GM21515 (cell line): ENCODE measurements at regions not wholly inside any gene's neighbourhood (a gene's known extent, or its start where the extent isn't known, plus 50 kb on each side); places are given as distances from the start of the nearest gene placed in this dataset.

Source experiments
- ATAC-seq: cut with Tn5 transposase; IDR thresholded peaks from one replicate; pipeline ENCODE4 v1.9.1; 2021; ENCODE audit not compliant: unreplicated experiment

DNA sequence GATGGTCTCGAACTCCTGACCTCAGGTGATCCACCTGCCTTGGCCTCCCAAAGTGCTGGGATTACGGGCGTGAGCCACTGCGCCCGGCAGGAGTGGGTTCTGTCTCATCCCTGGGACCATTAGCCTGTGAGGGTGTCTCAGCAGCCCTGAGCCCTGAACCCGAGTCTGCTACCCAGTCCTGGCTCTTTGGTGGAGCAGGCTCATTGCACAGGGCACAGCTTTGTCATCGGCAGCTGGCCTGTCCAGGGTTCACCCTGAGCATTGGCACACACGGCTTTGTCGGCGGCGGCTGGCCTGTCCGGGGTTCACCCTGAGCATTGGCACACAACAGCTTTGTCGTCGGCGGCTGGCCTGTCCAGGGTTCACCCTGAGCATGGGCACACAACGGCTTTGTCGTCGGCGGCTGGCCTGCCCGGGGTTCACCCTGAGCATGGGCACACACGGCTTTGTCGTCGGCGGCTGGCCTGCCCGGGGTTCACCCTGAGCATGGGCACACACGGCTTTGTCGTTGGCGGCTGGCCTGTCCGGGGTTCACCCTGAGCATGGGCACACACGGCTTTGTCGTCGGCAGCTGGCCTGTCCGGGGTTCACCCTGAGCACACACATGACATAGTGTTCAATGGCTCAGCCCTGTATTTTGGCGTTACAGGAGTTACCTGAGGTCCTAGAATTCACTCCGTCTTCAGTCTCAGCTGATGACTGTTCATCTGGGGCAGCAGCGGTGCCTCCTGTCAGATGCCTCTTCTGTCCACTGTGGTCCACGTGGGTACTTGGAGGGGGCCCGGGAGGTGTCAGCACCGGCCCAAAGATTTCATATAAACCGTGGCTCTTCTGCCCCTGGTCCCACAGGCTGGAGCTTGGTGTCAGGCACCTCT lies 1082.5 kb downstream of the BRD1 start:
- ATAC-seq = no peak

DNA sequence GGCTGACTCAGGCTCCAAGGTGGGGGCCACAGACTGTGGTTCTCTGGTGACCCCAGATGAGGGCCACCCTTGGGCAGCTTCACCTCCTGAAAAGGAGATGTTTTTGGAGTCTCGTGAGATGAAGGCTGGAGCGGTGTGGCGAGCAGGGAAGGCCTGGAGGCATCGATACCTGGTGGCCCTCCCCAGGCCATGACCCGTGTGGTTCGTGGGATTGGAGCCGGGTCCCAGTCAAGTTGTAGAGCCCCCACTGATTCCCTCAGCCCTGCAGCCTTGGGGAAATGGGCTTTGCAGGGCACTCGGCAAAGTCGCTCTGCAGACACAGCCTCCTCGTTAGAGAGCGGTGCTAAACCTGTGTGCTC lies 1083.4 kb downstream of the BRD1 start:
- ATAC-seq = no peak

DNA sequence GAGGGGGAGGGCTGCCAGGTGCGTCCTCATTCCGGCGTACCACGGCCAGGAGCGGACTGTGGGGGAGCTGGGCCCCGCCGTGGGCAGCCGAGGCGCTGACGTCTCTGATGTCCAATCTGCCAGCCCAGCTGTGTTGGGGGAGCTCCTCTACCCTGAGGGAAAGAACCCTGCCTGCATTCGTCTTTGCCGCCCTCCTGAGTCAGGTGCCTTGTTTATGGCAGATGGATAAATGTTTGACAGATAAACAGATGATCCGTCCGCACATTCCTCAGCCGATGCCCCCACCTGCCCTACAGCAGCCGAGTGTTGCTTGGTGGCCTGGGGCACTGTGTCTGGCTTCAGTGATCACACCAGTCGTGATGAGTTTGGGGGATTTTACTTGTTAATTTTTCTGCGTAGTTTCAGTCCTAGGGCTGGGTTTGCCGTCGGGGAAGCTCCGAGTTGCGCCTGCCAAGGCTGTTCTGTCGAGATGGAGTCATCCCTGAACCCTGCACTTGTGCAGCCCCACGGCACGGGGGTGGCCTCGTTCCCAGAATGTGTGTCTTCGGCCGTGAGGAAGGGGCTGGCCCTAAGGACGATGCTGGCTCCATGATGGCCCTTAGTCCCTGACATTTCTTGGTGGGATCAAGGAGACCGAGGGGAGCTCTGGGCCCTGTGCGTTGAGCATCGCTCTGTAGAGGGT lies 1083.9 kb downstream of the BRD1 start:
- ATAC-seq = no peak

DNA sequence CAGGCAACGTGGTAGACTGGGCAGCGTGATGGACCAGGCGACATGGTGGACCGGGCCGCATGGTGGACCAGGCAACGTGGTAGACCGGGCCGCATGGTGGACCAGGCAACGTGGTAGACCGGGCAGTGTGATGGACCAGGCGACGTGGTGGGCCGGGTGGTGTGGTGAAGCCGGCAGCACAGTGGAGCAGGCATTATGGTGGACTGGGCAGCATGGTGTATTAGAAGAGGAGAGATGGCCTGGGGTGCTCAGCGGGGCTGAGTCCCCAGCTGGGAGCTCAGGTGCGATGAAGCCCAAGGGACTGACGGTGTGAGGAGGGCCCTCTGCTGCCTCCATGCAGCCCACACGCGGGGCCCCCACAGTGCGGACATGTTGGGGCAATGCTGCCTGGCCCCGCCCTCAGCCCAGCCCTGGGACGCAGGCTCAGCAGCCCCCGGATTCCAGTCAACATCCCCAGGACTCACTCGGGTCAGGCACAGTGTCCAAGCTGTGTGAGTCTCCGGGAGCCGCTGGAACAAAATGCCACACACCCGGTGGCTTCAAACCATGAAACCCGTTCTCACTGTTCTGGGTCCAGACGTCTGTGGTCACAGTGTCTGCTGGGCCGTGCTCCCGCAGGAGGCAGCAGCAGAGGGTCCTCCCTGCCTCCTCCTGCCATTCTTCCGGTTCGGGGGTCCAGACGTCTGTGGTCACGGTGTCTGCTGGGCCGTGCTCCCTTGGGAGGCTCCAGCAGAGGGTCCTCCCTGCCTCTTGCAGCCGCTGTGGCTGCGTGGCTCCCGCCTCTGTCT lies 1084.9 kb downstream of the BRD1 start:
- no peak for ATAC-seq

DNA sequence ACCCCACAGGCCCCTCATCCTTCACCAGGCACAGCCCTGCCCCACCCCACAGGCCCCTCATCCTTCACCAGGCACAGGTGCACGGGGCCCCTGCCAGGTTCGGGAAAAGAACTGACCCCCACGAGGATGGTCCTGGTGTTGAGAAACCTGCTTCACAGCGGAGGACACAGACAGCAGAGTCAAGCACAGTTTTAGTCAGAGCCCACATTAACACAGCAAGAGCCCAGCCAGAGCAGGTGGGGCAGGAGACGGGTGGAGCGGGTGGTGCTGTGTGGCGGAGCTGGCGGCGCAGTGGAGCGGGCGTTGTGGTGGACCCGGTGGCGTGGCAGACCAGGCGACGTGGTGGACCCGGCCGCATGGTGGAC lies 1085.5 kb downstream of the BRD1 start:
- no peak for ATAC-seq

DNA sequence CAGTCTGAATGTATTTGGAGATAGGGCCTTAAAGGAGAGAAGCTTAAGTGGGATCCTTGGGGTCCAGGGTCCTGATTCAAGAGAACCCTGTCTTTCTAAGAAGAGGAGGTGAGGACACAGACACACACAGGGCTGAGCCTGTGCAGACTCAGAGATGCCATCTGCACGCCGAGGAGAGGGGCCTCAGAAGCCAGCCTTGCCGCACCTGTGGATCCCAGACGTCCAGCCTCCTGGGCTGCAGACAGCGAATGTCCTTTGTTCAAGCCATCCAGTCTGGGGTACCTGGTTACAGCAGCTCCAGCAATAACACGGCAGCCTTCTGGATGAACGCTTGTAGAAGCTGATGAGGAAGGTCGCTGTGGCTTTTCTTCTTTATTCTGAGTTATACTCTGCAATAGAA lies 1086.1 kb downstream of the BRD1 start:
- no peak for ATAC-seq

DNA sequence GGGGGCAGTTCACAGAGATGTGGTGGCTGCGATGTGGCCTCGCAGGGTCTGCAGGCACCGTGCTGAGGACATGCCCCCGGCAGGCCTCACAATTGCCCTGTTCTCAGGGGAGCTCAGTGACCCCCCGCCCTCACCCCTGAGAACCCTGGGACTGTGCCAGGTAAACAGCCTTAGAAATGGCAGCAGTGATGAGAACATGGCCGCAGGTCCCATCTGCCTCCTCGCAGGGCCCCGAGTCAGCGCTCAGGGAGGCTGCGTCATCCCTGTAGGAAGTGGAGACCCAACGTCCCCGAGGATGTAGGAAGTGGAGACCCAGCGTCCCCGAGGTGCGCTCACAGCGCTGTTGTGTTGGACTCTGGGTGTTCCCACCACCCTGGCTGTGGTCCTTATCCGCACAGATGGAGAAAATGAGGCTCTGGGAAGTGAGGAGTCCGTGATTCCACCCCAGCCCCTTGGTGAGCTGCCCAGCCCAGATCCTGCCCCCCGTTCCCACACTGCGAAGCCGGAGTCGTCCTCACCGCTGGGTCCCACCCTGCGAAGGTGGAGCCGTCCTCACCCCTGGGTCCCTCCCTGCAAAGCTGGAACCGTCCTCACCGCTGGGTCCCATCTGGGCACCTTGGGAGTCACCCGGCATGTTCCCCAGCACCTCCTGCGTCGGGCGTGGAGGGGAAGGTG lies 1086.8 kb downstream of the BRD1 start:
- ATAC-seq = no peak

DNA sequence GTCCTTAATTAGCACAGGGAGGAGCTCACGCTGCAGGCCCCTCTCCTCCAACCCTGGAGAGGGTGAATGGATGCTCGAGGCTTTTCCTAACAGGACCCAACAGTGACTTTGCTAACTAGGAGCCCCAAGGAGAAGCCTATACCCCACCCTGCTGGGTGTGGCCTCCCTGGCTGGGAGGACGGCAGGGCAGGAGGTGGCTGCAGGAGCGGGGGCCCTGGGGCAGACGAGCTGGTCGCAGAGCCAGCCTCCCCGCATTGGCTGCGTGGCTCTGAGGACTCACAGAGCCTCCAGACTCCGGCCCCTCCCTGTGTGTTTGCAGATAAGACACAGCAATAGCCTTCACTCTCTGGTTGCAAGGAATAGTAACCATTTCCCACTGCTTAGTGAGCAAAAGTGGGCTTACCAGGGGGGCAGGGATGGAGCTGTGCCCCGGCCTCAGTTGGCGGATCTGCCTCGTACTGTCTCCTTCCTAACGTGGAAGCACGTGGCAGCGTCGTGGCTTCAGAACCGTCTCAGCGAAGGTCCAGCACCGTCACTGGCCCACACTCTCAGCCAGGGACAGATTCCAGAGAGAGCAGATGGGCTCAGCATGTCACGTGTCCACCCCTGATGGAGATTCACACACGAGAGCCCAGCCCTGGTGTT lies 1087.5 kb downstream of the BRD1 start:
- no peak for ATAC-seq

DNA sequence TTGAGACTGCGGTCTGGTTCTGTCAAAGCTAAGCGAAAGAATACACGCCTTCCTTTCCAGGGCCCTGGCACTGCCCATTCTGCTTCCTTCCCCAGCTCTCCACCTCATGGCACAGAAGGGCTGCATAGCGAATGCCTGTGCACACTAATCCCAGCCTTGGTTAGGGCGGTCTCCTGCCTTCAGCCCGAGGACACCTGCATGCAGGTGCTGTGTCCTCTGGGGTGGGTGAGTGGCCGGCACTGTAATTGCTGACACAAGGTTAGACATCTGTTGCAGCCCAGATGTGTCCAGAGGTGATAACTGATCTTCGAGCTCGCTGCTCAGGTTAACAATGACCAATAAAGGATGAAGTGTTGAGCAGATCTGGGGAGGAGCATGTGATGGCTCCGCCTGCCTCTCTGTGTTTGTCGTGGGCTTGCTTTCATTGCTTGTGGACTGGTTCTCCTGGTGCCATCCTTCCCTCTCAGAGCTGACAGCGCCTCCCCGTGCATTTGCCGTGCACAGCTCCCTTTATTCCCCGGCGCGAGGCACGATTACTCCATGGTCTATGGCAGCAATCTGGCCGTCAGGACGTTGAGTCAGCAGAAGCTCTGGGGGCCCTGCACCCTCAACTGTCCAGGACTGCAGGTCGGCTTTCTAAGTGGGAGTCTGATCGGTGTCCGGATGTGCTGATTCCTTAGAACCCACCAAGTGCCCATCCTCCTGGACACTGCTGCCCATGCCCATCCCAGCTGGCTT lies 1088.2 kb downstream of the BRD1 start:
- no peak for ATAC-seq

DNA sequence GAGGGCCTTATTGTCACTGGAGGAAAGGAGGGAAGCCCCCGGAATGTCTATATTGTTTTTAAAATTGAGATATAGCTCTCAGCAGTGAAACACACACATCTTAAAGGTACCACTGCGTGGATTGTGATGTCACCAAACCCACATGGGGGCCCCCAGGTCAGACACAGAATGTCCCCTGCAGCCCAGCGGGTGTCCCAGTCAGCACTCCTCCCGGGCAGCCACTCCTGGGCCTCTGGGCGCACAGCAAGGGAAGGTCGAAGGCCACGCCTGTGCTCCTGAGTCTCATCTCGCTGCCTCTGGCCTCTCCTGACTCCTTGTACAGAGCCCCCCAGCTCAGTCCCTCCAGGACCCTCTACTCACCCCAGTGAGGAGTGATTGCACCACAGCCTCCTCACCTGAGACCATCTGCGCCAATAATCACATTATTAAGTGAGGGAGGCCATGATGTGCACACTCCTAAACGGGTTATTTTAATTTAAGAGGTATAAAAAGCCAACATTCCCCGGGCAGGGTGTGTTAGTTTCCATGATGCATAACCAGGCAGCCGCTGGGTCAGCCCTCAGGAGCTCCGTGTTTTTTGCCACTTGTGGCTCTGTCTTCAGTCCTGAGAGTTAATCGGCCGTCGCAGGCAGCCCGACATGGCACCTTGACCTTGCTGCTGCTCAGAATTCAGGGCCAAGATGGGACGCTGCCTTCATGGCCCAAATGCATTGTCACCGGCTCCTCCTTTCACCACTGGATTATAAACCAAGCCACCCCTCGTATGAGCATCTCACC lies 1089.3 kb downstream of the BRD1 start:
- ATAC-seq = no peak

DNA sequence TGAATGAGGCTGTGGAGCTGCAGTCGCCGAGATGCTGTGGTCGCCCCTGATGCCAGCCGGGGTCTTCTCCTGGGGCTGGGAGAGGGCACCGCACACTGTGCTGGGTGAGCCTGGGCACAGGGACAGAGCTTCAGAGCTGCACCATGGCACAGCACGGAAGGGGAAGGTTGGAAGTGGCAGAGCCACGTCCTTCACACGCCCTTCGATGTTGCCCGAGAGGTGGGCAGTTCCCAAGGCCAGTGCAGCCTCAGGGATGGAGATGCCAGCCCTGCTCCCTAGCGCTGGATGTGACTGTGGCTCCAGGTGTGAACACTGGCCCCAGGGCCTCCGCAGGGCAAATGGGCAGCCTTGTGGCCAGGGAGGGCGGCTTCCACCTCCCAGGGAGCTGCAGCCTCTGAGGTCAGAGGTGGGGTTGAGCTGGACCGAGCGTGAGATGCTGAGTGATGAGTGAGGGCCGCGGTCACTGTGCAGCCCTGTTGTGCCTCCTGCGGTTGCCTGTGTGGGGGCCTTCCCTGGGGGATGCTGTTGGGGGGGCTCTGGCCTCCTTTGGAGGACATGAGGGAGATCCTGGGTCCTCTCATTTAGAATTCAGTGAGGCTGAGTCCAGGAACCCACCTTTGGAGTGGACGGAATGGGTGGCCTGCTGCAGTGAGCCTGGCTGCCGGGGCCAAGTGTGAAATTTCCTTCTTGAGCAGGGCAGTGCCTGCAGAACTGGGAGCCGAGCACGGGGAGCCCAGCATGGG lies 1090.0 kb downstream of the BRD1 start:
- no peak for ATAC-seq

DNA sequence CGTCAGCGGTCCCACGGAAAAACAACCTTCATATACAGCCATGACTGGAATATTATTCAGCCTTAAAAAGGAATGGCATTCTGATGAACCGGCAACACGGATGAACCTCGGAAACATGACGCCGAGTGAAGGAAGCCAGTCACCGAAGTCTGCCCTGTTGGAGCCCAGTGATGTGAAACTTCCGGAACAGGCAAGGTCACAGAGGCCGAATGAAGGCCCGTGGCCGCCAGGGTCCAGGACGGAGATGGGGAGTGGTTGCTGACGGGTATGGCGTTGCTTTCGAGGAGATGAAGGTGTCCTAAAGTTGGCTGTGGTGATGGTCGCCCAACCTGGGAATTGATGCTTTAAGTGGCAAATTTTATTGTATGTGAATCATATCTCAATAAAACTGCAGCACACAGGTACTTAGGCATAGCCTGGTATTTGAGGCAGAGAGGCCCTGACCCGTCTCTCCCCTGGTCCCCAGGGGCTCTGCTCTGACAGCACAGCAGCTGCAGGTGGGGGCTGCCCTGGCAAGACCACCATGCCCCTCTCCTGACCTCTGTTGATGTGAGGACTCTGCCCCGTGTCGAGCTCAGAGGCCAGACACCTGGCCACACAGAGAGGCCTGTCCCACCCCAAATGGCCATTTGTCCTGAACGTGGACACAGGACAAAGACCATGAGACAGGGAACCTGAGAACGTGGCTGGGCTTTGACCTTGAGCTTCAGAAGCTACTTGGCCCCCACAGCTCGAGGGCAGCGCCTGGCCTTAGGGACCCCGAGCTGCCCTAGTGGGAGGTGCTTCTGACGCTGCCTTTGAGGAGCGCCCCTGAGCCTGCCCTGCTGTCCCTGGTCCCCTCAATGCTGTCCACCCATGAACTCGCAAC lies 1090.8 kb downstream of the BRD1 start:
- no peak for ATAC-seq

DNA sequence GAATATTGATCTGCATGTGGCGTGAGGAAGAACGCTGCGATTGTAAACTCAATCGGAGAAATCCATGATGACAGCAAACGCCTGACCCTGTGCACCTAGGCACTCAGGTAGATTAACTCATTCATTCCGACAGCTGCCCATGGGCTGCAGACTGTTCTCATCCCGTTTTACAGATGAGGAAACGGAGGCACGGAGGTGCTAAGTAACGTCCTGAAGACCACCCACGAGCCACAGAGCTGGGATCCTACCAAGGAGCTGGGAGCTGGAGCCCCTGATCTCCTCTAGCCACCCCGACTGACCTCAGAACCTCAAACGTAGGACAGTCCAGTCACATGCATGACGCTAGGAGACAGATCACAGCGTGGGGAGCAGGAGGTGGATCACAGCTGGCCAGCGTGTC lies 1092.7 kb downstream of the BRD1 start:
- no peak for ATAC-seq

DNA sequence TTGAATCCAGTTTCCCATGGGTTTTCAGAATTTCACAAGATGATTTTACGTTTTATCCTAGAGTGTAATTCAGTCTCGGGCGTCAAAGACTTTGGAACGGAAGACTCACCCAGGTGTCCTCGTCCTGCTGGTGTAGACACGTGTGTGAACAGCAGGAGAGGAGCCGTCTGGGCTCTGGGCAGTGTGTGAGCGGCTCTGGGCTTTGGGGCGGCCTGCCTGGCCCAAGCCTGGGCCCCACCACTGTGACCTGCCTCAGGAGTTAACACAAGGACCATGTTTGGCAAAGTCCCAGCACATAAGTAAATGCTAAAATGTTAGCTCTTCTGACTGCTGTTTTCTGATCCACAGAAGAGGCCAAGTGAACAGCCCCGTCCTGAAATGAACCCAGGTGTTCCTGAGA lies 1093.3 kb downstream of the BRD1 start:
- no peak for ATAC-seq

DNA sequence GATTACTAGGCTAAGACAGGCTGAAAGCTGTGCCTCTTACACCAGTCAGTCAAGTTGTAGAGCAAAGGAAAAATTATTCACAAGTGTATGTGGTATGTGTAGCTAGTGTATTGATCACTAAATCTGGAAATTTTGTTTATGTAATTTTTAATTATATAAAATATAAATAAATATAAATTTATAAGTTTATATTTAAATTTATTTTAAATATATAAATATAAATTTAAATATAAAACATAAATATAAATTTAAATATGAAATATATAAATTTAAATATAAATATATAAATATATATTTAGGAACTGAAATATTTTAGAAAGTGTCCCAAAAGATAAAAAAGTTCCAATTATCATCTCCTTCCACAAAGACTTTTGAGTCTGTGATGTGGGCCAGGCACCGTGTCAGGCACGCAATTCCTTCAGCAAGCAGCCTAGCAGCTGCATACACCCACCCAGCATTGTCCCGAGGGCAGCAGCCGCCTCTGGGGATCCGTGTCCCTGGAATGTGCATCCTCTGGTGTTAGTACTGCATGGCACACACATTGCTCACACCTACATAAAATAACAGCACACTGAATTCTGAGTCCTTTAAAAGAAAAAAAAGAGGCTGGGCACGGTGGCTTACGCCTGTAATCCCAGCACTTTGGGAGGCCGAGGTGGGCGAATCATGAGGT lies 1098.0 kb downstream of the BRD1 start:
- no peak for ATAC-seq

DNA sequence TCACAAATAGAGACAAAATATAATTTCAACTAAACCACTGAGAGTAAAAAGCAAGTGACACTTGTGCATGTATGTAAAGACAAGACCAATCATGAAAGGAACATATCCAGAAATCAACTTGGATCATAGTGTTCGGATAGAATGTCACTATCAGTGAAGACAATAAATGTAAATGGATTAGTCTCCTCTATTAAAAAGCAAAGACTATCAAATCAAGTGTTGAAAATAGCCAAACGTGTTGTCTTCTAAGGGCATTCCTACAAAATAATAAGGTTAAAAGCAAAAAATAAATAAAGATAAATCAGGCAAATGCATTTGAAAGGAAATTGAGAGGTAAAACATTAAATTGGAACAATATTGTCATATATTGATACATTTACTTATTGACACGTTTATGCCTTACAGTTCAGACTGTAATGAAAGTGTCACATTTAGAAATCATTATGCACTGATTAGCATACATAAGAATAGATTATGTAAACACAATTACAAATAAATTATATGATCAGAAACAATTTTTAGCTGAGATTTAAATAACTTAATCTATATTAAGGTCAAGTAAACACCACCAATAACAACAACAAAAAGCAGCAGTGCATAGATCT lies 1100.1 kb downstream of the BRD1 start:
- no peak for ATAC-seq

DNA sequence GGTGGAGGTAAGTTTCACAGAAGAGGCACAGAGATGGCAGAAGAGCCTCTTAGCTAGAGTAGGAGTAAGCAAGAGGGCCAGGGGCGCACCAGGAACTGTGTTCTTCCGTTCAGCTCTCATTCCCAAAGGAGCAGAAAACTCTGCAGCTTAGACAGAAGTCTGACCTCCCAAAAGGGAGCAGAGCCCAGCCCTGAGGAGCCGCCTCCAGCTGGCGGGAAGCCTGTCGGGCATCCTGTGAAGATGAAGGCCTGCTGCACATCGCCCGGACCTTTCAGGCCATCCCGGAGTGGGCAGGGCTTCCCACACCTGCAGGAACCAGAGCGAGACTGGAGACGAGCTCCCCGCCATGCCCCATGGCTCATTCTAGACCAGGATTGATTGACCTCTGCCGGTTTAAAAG lies 1102.8 kb downstream of the BRD1 start:
- no peak for ATAC-seq
